HEK293 (cell line): ENCODE measurements at regions not wholly inside any gene's neighbourhood (a gene's known extent, or its start where the extent isn't known, plus 50 kb on each side); places are given as distances from the start of the nearest gene placed in this dataset.

ENCODE experiments used
- CTCF ChIP-seq: fragments of 450-650 bp; formaldehyde crosslinking; IDR thresholded peaks from 2 replicates; pipeline ENCODE4 v1.5.1; 2016; ENCODE audit warnings: missing biosample characterization, missing genetic modification characterization
- HOXA7 ChIP-seq: sonication (generic); formaldehyde crosslinking; IDR thresholded peaks from 2 replicates; pipeline ENCODE4 v1.8.1; 2022; ENCODE audit warnings: missing genetic modification reagents, borderline replicate concordance
- ZFP3 ChIP-seq: fragments of 450-650 bp; formaldehyde crosslinking; IDR thresholded peaks from 2 replicates; pipeline ENCODE4 v1.5.1; 2016; ENCODE audit warnings: low read depth, missing biosample characterization, missing genetic modification characterization
- ZNF776 ChIP-seq: fragments of 450-650 bp; formaldehyde crosslinking; IDR thresholded peaks from 2 replicates; pipeline ENCODE4 v1.5.0; 2017; ENCODE audit warnings: missing biosample characterization, missing genetic modification characterization, borderline replicate concordance

GRCh38 chrX:132561483-132561882 lies 72.6 kb upstream of the MBNL3 start:
- TF ChIP-seq HOXA7 (CRISPR knock-in tag) (no peak), ZNF776 (tag by site-specific recombination) (no peak), CTCF (tag by site-specific recombination) (no peak), ZFP3 (tag by site-specific recombination) (no peak)
